ENCODE measurements at regions not wholly inside any gene's neighbourhood (a gene's known extent, or its start where the extent isn't known, plus 50 kb on each side); places are given as distances from the start of the nearest gene placed in this dataset.
"Not testable (repeated sequence)": the region's sequence is repeated elsewhere in the genome, so short reads cannot be mapped to it uniquely, and the experiment has no call there.

DNA sequence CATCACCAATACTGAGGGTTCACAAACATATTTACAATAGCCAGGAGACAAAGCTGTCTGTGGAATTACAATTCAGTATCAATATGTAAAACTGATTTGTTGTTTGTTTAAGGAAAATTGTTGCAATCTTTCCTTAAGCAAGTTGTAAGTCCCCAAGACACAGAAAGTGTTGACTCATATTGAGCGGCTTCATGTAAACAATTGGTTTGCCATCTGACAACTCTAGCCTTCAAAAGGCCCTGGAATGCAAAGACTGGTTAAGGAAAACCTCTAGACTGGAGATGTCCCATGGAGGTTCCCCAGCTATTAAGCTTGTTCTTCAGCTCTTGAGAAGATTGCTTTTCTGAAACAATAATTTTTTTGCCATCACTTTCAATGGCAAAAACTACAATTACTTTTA lies 283.7 kb upstream of the PROK2 start:
- no peak for DNase-seq
- Histone ChIP-seq H3K9me3 (replicated peaks) (peaks cover 9% of the 10 kb centered on the region), H3K27ac (replicated peaks) (no peak overlapping the region), H3K4me1 (no peaks in the 10 kb centered on the region), H3K36me3 (no peaks in the 10 kb centered on the region), H3K4me3 (no peak overlapping the region), H3K27me3 (ENCODE audit: low read depth) (no peaks in the 10 kb centered on the region)
- intact Hi-C loops (cut with micrococcal nuclease), result no loop called here
- TF ChIP-seq, protein P1, sequence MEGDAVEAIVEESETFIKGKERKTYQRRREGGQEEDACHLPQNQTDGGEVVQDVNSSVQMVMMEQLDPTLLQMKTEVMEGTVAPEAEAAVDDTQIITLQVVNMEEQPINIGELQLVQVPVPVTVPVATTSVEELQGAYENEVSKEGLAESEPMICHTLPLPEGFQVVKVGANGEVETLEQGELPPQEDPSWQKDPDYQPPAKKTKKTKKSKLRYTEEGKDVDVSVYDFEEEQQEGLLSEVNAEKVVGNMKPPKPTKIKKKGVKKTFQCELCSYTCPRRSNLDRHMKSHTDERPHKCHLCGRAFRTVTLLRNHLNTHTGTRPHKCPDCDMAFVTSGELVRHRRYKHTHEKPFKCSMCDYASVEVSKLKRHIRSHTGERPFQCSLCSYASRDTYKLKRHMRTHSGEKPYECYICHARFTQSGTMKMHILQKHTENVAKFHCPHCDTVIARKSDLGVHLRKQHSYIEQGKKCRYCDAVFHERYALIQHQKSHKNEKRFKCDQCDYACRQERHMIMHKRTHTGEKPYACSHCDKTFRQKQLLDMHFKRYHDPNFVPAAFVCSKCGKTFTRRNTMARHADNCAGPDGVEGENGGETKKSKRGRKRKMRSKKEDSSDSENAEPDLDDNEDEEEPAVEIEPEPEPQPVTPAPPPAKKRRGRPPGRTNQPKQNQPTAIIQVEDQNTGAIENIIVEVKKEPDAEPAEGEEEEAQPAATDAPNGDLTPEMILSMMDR (IDR thresholded peaks at IDR 0.05; ENCODE audit: borderline replicate concordance), result no peak

DNA sequence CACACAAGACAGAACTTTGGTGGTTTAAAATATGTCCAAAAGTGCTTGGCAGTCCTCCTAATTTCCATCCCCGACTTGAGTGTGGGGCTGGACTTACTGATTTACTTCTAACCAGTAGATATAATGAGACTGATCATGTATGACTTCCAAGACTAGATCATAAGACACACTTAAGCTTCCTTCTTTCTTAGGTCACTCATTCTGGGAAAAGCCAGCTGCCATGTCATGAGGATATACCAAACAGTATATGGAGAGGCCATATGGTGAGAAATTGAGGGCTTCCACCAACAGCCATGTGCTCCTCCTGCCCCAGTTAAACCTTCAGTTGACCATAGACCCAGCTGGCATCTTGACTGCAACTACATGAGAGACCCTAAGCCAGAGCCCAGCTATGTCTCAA lies 282.8 kb upstream of the PROK2 start:
- TF ChIP-seq, protein P1 (IDR thresholded peaks at IDR 0.05; ENCODE audit: borderline replicate concordance), result no peak
- intact Hi-C loops (cut with micrococcal nuclease), result no loop called here
- no peak for DNase-seq
- Histone ChIP-seq H3K36me3 (no peaks in the 10 kb centered on the region), H3K4me1 (no peaks in the 10 kb centered on the region), H3K4me3 (no peak overlapping the region), H3K27ac (replicated peaks) (no peak overlapping the region), H3K9me3 (replicated peaks) (peaks cover 15% of the 10 kb centered on the region), H3K27me3 (ENCODE audit: low read depth) (no peaks in the 10 kb centered on the region)

DNA sequence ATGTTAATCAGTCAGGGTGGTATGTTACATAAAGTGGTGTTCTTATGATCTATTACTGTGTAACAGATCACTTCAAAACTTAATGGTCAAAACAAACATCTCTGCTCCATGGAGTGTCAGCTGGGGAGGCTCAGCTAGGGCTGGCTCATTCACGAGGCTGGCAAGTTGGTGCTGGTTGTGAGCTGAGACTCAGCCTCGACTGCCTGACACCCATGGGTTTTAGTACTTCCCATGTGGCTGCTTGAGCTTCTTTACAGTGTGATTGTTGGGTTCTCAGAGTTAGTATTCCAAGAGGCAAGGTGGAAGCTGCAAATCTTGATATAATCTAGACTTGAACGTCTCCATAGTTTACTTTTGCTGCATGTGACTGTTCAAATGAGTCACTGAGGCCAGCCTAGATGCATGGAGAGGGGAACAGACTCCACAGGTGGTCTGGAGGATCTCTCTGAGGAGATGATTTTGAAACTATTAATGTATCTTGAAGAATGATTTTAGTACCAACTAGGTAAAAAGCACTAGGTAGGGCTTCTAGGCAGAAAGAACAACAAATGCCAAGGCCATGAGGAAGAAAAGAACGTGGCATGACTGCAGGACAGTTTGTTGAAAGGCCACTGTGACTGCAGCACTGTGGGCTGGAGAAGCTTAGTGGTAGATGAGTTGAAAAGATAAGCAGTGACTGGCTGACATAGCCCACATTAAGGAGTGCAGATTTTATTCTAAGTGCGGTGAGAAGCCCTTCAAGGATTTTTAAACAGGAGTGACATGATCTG lies 281.1 kb upstream of the PROK2 start:
- peaks cover 15% of the 10 kb centered on the region for H3K9me3 ChIP-seq (replicated peaks)
- no peaks in the 10 kb centered on the region for H3K4me1 ChIP-seq
- H3K4me3 ChIP-seq, result no peak overlapping the region
- no peak for DNase-seq
- no peaks in the 10 kb centered on the region for H3K27me3 ChIP-seq (ENCODE audit: low read depth)
- intact Hi-C loops (cut with micrococcal nuclease), result no loop called here
- H3K27ac ChIP-seq (replicated peaks), result no peak overlapping the region
- no peaks in the 10 kb centered on the region for H3K36me3 ChIP-seq
- TF ChIP-seq, protein P1 (IDR thresholded peaks at IDR 0.05; ENCODE audit: borderline replicate concordance), result no peak

DNA sequence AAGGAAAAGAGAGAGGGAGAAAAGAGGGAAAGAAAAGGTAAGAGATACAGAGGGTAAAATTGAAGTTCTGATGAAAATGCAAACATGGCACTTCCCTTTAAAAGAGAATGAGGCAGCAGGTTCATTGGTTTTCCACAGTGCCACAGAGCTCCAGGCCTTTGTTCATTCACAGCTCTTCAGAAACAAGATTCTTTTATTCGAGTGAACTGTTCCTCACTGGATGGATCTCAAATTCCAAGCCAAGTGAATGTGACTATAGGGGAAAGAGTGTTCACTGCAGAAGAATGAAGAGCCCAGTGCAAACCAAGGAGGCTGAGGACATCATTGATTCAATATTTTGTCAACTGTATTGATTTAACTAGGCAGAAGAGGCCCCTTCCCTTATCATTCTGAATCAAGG lies 280.3 kb upstream of the PROK2 start:
- Histone ChIP-seq H3K9me3 (replicated peaks) (peaks cover 15% of the 10 kb centered on the region), H3K4me1 (no peaks in the 10 kb centered on the region), H3K27me3 (ENCODE audit: low read depth) (no peaks in the 10 kb centered on the region), H3K4me3 (no peak overlapping the region), H3K27ac (replicated peaks) (no peak overlapping the region), H3K36me3 (no peaks in the 10 kb centered on the region)
- TF ChIP-seq, protein P1 (IDR thresholded peaks at IDR 0.05; ENCODE audit: borderline replicate concordance), result no peak
- intact Hi-C loops (cut with micrococcal nuclease), result no loop called here
- DNase-seq, result no peak

DNA sequence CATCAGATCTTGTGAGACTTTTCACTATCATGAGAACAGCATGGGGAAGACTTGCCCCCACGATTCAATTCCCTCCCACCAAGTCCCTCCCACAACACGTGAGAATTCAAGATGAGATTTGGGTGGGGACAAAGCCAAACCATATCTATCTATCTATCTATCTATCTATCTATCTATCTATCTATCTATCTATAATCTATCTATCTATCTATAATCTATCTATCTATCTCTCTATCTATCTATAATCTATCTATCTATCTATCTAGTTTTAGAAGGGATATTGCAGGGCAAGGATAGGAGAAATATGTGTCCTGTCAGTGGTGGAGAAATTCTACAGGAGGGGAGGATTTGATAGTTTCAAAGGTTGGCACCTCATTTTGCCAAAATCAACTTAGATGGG lies 279.8 kb upstream of the PROK2 start:
- H3K27me3 ChIP-seq (ENCODE audit: low read depth); H3K4me1 ChIP-seq; intact Hi-C loops (cut with micrococcal nuclease); H3K36me3 ChIP-seq; H3K4me3 ChIP-seq; DNase-seq; H3K27ac ChIP-seq (replicated peaks): not testable (repeated sequence)
- peaks cover 15% of the 10 kb centered on the region for H3K9me3 ChIP-seq (replicated peaks)

DNA sequence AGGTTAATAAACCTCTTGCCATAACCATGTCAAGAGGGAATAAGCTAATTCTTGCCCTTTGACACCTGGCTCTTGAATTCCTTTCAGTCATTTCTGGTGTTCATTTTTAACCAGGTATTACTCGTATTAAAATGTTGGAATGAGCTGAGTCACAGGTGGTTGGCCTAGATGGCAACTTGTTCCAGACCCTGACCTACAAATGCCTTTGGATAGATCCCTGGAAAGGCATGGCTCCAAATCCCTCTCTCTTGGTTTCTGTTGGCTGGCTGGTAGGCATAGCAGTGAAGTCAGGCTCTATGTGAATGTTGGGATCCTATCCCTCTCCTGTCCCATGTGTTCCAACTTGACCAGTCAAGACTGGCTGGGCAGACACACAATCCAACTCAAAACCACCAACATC lies 277.1 kb upstream of the PROK2 start:
- Histone ChIP-seq H3K27ac (replicated peaks) (no peak overlapping the region), H3K4me3 (no peak overlapping the region), H3K9me3 (replicated peaks) (peaks cover 15% of the 10 kb centered on the region), H3K36me3 (no peaks in the 10 kb centered on the region), H3K27me3 (ENCODE audit: low read depth) (no peaks in the 10 kb centered on the region), H3K4me1 (no peaks in the 10 kb centered on the region)
- DNase-seq, result no peak
- intact Hi-C loops (cut with micrococcal nuclease), result no loop called here
- TF ChIP-seq, protein P1 (IDR thresholded peaks at IDR 0.05; ENCODE audit: borderline replicate concordance), result no peak
